IMR-90 (cell line): ENCODE measurements at regions not wholly inside any gene's neighbourhood (a gene's known extent, or its start where the extent isn't known, plus 50 kb on each side); places are given as distances from the start of the nearest gene placed in this dataset.

Source experiments
- ATAC-seq: fragments of 200-7000 bp; cut with Tn5 transposase; 2 replicates; pipeline ENCODE4 v1.9.1; 2020; ENCODE audit warnings: low read depth, mild to moderate bottlenecking, moderate library complexity
- BruUV-seq: library from RNA; stranded (reverse); fragments of 400-500 nt; replicated peaks from 2 replicates; lab custom pipeline; 2021; lab: Mats Ljungman, UMichigan
- CTCF ChIA-PET: fragments of 300-600 bp; formaldehyde crosslinking; extraction: SDS; loops from one replicate; lab custom pipeline; 2021; ENCODE audit warnings: antibody characterized with exemption; lab: Yijun Ruan, JAX
- POLR2A ChIA-PET: fragments of 300-600 bp; sonication (Branson Sonifier 250); formaldehyde crosslinking; loops from one replicate; lab custom pipeline; 2022; ENCODE audit warnings: antibody characterized with exemption; ENCODE audit not compliant: unreplicated experiment; lab: Charles Lee
- DNase-seq: peaks from one replicate; pipeline ENCODE4 v3.0.0; 2013
- H2AFZ ChIP-seq: replicated peaks from 2 replicates; pipeline ENCODE3; 2013; ENCODE audit warnings: low read length, mild to moderate bottlenecking; ENCODE audit not compliant: poor library complexity
- H2AK5ac ChIP-seq: 2 replicates; pipeline ENCODE4 v1.6.1; 2013; ENCODE audit warnings: low read depth, low read length, inconsistent platforms
- H2AK9ac ChIP-seq: replicated peaks from 2 replicates; pipeline ENCODE3; 2013; ENCODE audit warnings: mild to moderate bottlenecking, low read depth, low read length, moderate library complexity; ENCODE audit not compliant: poor library complexity
- H2BK120ac ChIP-seq: 2 replicates; pipeline ENCODE4 v1.6.1; 2013; ENCODE audit warnings: low read depth, low read length, inconsistent platforms
- H2BK15ac ChIP-seq: 3 replicates; pipeline ENCODE4 v1.6.1; 2013; ENCODE audit warnings: low read depth, low read length, inconsistent platforms
- H2BK20ac ChIP-seq: 2 replicates; pipeline ENCODE4 v1.6.1; 2013; ENCODE audit warnings: low read depth, mild to moderate bottlenecking, inconsistent platforms, low read length, moderate library complexity
- H2BK5ac ChIP-seq: 2 replicates; pipeline ENCODE4 v1.6.1; 2013; ENCODE audit warnings: mild to moderate bottlenecking, low read depth, low read length, inconsistent platforms; ENCODE audit not compliant: poor library complexity, severe bottlenecking
- H3K14ac ChIP-seq: replicated peaks from 2 replicates; pipeline ENCODE4 v1.6.1; 2013; ENCODE audit warnings: low read depth, low read length, inconsistent platforms
- H3K18ac ChIP-seq: 2 replicates; pipeline ENCODE4 v1.6.1; 2013; ENCODE audit warnings: low read depth, low read length, control low read depth
- H3K23ac ChIP-seq: 2 replicates; pipeline ENCODE4 v1.6.1; 2013; ENCODE audit warnings: low read depth, low read length, inconsistent platforms
- H3K27ac ChIP-seq: 2 replicates; pipeline ENCODE4 v1.5.1; 2013; ENCODE audit warnings: mild to moderate bottlenecking, control low read depth, low read length; ENCODE audit not compliant: insufficient read depth
- H3K27me3 ChIP-seq: 2 replicates; pipeline ENCODE4 v1.6.1; 2013; ENCODE audit warnings: low read length; ENCODE audit not compliant: control insufficient read depth, insufficient read depth
- H3K36me3 ChIP-seq: 2 replicates; pipeline ENCODE4 v1.6.1; 2013; ENCODE audit warnings: low read length, mixed read lengths; ENCODE audit not compliant: control insufficient read depth, insufficient read depth
- H3K4ac ChIP-seq: 2 replicates; pipeline ENCODE4 v1.6.1; 2013; ENCODE audit warnings: low read depth, low read length, inconsistent platforms
- H3K4me1 ChIP-seq: 2 replicates; pipeline ENCODE4 v1.6.1; 2013; ENCODE audit warnings: low read length, mixed read lengths; ENCODE audit not compliant: control insufficient read depth, insufficient read depth
- H3K4me2 ChIP-seq: 2 replicates; pipeline ENCODE4 v1.6.1; 2013; ENCODE audit warnings: low read depth, mild to moderate bottlenecking, control low read depth, low read length, moderate library complexity
- H3K4me3 ChIP-seq: 2 replicates; pipeline ENCODE4 v1.5.1; 2013; ENCODE audit warnings: low read depth, mild to moderate bottlenecking, control low read depth, low read length, moderate library complexity; ENCODE audit not compliant: insufficient read depth
- H3K56ac ChIP-seq: 2 replicates; pipeline ENCODE4 v1.6.1; 2013; ENCODE audit warnings: low read length, inconsistent platforms; ENCODE audit not compliant: insufficient read depth; ENCODE audit errors: extremely low read depth
- H3K79me1 ChIP-seq, 2 experiments: 2 replicates each; pipeline ENCODE4 v1.6.1; 2013; ENCODE audit warnings: low read length in 2 of 2, inconsistent platforms in 1 of 2, low read depth in 1 of 2
- H3K9ac ChIP-seq: 2 replicates; pipeline ENCODE4 v1.6.1; 2013; ENCODE audit warnings: low read depth, low read length, control low read depth
- H3K9me1 ChIP-seq: 2 replicates; pipeline ENCODE4 v1.6.1; 2013; ENCODE audit warnings: low read length, inconsistent platforms; ENCODE audit not compliant: insufficient read depth
- H3K9me3 ChIP-seq: 2 replicates; pipeline ENCODE4 v1.6.1; 2013; ENCODE audit warnings: low read length; ENCODE audit not compliant: control insufficient read depth, insufficient read depth
- H4K20me1 ChIP-seq: 2 replicates; pipeline ENCODE4 v1.6.1; 2013; ENCODE audit warnings: low read length, inconsistent platforms; ENCODE audit not compliant: insufficient read depth
- H4K5ac ChIP-seq: 2 replicates; pipeline ENCODE4 v1.6.1; 2013; ENCODE audit warnings: mild to moderate bottlenecking, low read depth, low read length, control low read depth
- H4K8ac ChIP-seq, 2 experiments: 2 replicates each; pipeline ENCODE4 v1.6.1; 2013; ENCODE audit warnings: low read depth in 2 of 2, low read length in 2 of 2, control low read depth in 1 of 2, inconsistent platforms in 1 of 2
- H4K91ac ChIP-seq: 2 replicates; pipeline ENCODE4 v1.6.1; 2013; ENCODE audit warnings: low read depth, low read length, inconsistent platforms; ENCODE audit not compliant: insufficient read depth
- BHLHE40 ChIP-seq: fragments of 150-350 bp; IDR thresholded peaks from 2 replicates; pipeline ENCODE4 v1.6.1; 2016; ENCODE audit warnings: mild to moderate bottlenecking, low read depth, low read length
- CEBPB ChIP-seq: IDR thresholded peaks from 2 replicates; pipeline ENCODE4 v1.6.1; 2012; ENCODE audit warnings: low read depth, low read length, improper control_type of control experiment
- CHD1 ChIP-seq: IDR thresholded peaks from 2 replicates; pipeline ENCODE4 v1.6.1; 2012; ENCODE audit warnings: low read depth, low read length, improper control_type of control experiment
- FOS ChIP-seq: fragments of 150-350 bp; IDR thresholded peaks from 2 replicates; pipeline ENCODE4 v1.6.1; 2016; ENCODE audit warnings: low read depth, low read length
- MAFK ChIP-seq: IDR thresholded peaks from 2 replicates; pipeline ENCODE4 v1.6.1; 2012; ENCODE audit warnings: low read depth, low read length, improper control_type of control experiment
- MAZ ChIP-seq: IDR thresholded peaks from 2 replicates; pipeline ENCODE4 v1.6.1; 2012; ENCODE audit warnings: low read depth, mild to moderate bottlenecking, low read length, improper control_type of control experiment, moderate library complexity, borderline replicate concordance
- MXI1 ChIP-seq: IDR thresholded peaks from 2 replicates; pipeline ENCODE4 v1.6.1; 2012; ENCODE audit warnings: low read depth, mild to moderate bottlenecking, low read length, moderate library complexity, borderline replicate concordance
- NFE2L2 ChIP-seq: fragments of 150-350 bp; IDR thresholded peaks from 2 replicates; pipeline ENCODE4 v1.6.1; 2016; ENCODE audit warnings: low read depth, mild to moderate bottlenecking, low read length
- POLR2A ChIP-seq: IDR thresholded peaks from 2 replicates; pipeline ENCODE4 v1.6.1; 2012; ENCODE audit warnings: mild to moderate bottlenecking, low read depth, low read length
- RAD21 ChIP-seq: IDR thresholded peaks from 2 replicates; pipeline ENCODE4 v1.6.1; 2012; ENCODE audit warnings: low read length, improper control_type of control experiment
- RCOR1 ChIP-seq: IDR thresholded peaks from 2 replicates; pipeline ENCODE4 v1.6.1; 2012; ENCODE audit warnings: mild to moderate bottlenecking, low read length, improper control_type of control experiment; ENCODE audit not compliant: insufficient replicate concordance
- RFX5 ChIP-seq: IDR thresholded peaks from 2 replicates; pipeline ENCODE4 v1.8.0; 2012; ENCODE audit warnings: low read depth, mild to moderate bottlenecking, low read length, moderate library complexity
- SMC3 ChIP-seq: fragments of 150-350 bp; IDR thresholded peaks from 2 replicates; pipeline ENCODE4 v1.6.1; 2016; ENCODE audit warnings: low read depth, mild to moderate bottlenecking, antibody characterized with exemption, low read length, moderate library complexity
- WGBS, 2 experiments: methylation state at CpG; one replicate each; pipeline versions ENCODE4 v1.1.5 to v1.1.7; 2013; ENCODE audit warnings: missing lambda C conversion rate in 2 of 2; ENCODE audit not compliant: insufficient read length in 1 of 2; ENCODE audit errors: extremely low coverage in 2 of 2; 5-methylcytosine and 5-hydroxymethylcytosine counted together
- dilution Hi-C: fragments of 300-500 bp; cut with HindIII; formaldehyde crosslinking; loops from one replicate; pipeline ENCODE4 v1.14.3; 2018; ENCODE audit warnings: low sequenced_read_pairs; ENCODE audit not compliant: unreplicated experiment
- in situ Hi-C: fragments of 300-500 bp; cut with MboI; formaldehyde crosslinking; loops from 3 replicates; pipeline ENCODE4 v1.14.3; 2019; ENCODE audit warnings: low sequenced_read_pairs, inconsistent platforms, mixed read lengths
- intact Hi-C: fragments of 100-400 bp; cut with micrococcal nuclease; formaldehyde crosslinking; loops from 2 replicates; pipeline ENCODE4 v1.10.0; 2022
- TF ChIP-seq, protein P1 (sequence below): fragments of 150-350 bp; IDR thresholded peaks from 2 replicates; pipeline ENCODE4 v1.6.1; 2016; ENCODE audit warnings: low read depth, mild to moderate bottlenecking, low read length, moderate library complexity, borderline replicate concordance
- TF ChIP-seq, protein P2 (sequence below): fragments of 150-350 bp; IDR thresholded peaks from 2 replicates; pipeline ENCODE4 v1.6.1; 2017; ENCODE audit warnings: mild to moderate bottlenecking, antibody characterized with exemption, low read length, low read depth
- TF ChIP-seq, protein P3 (sequence below): conservative IDR thresholded peaks from 2 replicates; pipeline ENCODE4 v1.5.1; 2012; ENCODE audit warnings: mild to moderate bottlenecking, low read depth, low read length, improper control_type of control experiment

DNA sequence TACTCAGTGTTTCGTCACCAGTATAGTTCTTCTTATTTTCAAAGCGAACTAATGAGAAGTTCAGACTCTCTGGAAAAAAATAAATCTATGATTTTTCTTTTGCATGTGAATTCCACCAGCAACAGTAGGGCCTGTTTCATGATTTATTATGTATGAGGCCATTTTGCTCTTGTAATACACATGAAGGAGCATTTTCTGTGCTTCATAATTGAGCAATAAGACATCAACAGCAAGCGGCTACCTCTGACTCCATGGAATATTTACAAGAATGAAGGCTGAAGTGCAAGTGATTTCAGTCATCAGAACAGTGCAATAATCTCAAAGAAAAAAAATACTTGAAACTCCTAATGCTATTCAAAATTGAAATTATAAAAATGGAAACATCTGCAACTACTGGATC is 282.9 kb upstream of the EDIL3 start:
- Histone ChIP-seq H3K14ac (no peak overlapping the region), H4K91ac (no peak overlapping the region), H3K18ac (no peak overlapping the region), H3K4me1 (no peaks in the 10 kb centered on the region), H3K4me3 (no peak overlapping the region), H4K8ac (no peak overlapping the region), H3K23ac (no peak overlapping the region), H4K5ac (no peak overlapping the region), H3K79me1 (no peaks in the 10 kb centered on the region), H2AFZ (no peak overlapping the region), H3K4ac (no peak overlapping the region), H3K4me2 (no peak overlapping the region), H2BK20ac (no peak overlapping the region), H3K56ac (no peak overlapping the region), H2AK5ac (no peak overlapping the region), H2AK9ac (no peak overlapping the region), H3K27me3 (no peaks in the 10 kb centered on the region), H3K9me1 (no peaks in the 10 kb centered on the region), H3K27ac (no peak overlapping the region), H2BK5ac (no peak overlapping the region), H2BK120ac (no peak overlapping the region), H3K36me3 (no peaks in the 10 kb centered on the region), H3K9ac (no peak overlapping the region), H3K9me3 (peaks cover 3% of the 10 kb centered on the region; the same call in 1 of the 2 replicates), H4K20me1 (no peaks in the 10 kb centered on the region), H2BK15ac (no peak overlapping the region)
- dilution Hi-C loops, result no loop called here
- DNase-seq (no peak), ATAC-seq (no peak)
- WGBS, 2 experiments, result no CpG with 5 or more reads among the region's 3 CpGs
- no TSS peak for BruUV-seq
- intact Hi-C loops, result no loop called here
- in situ Hi-C loops, result no loop called here
- CTCF ChIA-PET, result interaction anchor here (0.5 to 0.6 kb wide), 2 partner anchors 813 to 1975 kb away, joined by 3 to 4 read pairs; no protein-coding TSS in a partner anchor
- TF ChIP-seq NFE2L2, result no peak
- no peak for TF ChIP-seq RCOR1
- no peak for TF ChIP-seq POLR2A
- TF ChIP-seq RFX5, result no peak
- TF ChIP-seq FOS, result no peak
- TF ChIP-seq MAFK, result no peak
- TF ChIP-seq MXI1, result no peak
- TF ChIP-seq SMC3, result no peak
- no peak for TF ChIP-seq RAD21
- TF ChIP-seq, protein P1, sequence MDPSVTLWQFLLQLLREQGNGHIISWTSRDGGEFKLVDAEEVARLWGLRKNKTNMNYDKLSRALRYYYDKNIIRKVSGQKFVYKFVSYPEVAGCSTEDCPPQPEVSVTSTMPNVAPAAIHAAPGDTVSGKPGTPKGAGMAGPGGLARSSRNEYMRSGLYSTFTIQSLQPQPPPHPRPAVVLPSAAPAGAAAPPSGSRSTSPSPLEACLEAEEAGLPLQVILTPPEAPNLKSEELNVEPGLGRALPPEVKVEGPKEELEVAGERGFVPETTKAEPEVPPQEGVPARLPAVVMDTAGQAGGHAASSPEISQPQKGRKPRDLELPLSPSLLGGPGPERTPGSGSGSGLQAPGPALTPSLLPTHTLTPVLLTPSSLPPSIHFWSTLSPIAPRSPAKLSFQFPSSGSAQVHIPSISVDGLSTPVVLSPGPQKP, result no peak
- TF ChIP-seq BHLHE40, result no peak
- TF ChIP-seq, protein P2, sequence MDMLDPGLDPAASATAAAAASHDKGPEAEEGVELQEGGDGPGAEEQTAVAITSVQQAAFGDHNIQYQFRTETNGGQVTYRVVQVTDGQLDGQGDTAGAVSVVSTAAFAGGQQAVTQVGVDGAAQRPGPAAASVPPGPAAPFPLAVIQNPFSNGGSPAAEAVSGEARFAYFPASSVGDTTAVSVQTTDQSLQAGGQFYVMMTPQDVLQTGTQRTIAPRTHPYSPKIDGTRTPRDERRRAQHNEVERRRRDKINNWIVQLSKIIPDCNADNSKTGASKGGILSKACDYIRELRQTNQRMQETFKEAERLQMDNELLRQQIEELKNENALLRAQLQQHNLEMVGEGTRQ, result no peak
- TF ChIP-seq CHD1, result no peak
- TF ChIP-seq, protein P3, sequence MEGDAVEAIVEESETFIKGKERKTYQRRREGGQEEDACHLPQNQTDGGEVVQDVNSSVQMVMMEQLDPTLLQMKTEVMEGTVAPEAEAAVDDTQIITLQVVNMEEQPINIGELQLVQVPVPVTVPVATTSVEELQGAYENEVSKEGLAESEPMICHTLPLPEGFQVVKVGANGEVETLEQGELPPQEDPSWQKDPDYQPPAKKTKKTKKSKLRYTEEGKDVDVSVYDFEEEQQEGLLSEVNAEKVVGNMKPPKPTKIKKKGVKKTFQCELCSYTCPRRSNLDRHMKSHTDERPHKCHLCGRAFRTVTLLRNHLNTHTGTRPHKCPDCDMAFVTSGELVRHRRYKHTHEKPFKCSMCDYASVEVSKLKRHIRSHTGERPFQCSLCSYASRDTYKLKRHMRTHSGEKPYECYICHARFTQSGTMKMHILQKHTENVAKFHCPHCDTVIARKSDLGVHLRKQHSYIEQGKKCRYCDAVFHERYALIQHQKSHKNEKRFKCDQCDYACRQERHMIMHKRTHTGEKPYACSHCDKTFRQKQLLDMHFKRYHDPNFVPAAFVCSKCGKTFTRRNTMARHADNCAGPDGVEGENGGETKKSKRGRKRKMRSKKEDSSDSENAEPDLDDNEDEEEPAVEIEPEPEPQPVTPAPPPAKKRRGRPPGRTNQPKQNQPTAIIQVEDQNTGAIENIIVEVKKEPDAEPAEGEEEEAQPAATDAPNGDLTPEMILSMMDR, result no peak
- TF ChIP-seq CEBPB, result no peak
- TF ChIP-seq MAZ, result no peak
- POLR2A ChIA-PET, result no interaction called here
